ACHN (cell line): ENCODE measurements at regions not wholly inside any gene's neighbourhood (a gene's known extent, or its start where the extent isn't known, plus 50 kb on each side); places are given as distances from the start of the nearest gene placed in this dataset.

ENCODE experiments used
- DNase-seq: peaks from one replicate; pipeline ENCODE4 v3.0.0-alpha.2; 2015
- in situ Hi-C: cut with HindIII; loops from 2 replicates; pipeline ENCODE4 v1.10.0; 2017; ENCODE audit warnings: low sequenced_read_pairs, low pct_ligation_motif_present, low pct_unique_long_range_greater_than_20kb

DNA sequence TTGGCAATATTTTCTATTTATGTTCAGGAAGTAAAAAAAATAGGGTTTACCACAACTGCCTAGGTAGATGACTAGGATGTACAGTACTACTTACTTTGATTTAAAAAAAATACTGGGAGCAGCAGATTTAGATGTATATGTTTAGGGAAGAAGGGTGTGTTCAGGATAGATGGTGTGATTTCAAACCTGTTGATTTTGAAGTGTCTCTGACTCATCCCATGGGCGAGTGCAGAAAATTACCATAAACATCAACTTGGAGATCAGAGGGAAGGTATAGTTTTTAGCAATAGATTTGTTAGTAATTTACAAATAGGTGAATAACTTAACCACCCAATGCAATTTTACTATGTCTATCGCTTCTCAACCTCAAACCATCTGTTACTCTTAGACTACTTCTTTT is 214.8 kb downstream of the NDFIP2 start:
- in situ Hi-C loops = no loop called here

DNA sequence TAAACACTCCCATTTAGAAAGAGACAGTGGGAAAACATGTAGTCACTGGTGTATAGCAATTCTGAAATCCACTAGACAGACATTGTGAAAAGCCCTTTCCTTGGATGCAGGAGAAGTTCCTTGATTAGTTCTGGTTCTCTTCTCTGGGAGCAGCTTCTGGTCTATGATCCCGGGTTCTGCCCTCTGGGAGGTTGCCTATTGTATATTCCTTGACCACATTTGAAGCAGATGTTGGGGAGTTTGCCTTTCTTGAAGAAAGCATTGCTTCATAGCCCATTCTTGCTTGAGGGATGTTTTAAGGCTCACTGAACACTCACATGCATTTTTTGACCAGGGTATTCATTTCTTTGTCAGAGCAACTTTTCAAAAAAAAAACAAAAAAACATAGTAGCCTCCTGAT is 211.9 kb downstream of the NDFIP2 start:
- no peak for DNase-seq
- in situ Hi-C loops = no loop called here

More for the DNA sequence above, 214.8 kb downstream of the NDFIP2 start:
- DNase-seq = no peak

DNA sequence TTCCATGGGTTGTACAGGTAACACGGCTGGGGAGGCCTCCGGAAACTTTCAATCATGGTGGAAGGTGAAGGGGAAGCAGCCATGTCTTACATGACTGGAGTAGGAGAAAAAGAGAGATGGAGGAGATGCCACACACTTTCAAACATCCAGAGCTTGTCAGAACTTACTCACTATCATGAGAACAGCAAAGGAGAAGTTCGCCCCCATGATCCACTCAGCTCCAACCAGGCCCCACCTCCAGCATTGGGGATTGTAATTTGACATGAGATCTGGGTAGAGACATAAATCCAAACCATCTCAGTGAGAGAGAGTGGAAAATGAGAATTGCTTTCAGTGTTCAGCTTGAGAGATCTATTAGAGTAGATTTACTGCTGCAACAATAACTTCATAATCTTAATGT is 210.9 kb downstream of the NDFIP2 start:
- in situ Hi-C loops = no loop called here
- DNase-seq = no peak

DNA sequence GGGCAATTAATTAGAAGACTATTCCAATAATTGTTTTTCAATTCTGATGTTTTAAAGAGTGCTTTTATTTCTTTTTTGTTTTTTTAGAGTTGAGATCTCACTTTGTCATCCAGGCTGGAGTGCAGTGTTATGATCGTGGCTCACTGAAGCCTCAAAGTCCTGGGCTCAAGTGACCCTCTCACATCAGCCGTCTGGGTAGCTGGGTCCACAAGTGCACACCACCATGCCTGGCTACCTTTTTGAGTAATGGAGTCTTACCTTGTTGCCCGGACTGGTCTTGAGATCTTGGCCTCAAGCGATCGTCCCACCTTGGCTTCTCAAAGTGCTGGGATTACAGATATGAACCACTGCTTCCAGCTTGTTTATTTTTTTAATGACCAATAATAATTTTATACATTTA is 207.8 kb downstream of the NDFIP2 start:
- no peak for DNase-seq
- in situ Hi-C loops = no loop called here

DNA sequence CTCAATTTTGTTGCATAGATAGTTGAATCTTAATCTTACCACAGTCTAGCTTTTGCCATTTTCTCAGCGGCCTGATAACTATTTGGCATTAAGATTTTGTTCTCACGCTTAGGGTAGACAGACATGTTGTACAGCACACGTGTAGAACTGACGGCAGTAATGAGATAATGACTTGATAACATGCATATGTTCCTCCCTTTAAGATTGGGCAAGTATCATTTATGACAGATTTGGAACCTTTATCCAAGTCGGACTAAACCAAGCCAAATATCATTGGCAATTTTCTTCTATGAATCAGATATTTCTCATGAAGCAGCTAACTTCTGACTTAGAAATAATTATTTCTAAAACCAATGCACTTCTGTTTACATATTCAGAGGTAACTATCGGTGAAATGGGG is 205.5 kb downstream of the NDFIP2 start:
- in situ Hi-C loops = no loop called here
- no peak for DNase-seq

DNA sequence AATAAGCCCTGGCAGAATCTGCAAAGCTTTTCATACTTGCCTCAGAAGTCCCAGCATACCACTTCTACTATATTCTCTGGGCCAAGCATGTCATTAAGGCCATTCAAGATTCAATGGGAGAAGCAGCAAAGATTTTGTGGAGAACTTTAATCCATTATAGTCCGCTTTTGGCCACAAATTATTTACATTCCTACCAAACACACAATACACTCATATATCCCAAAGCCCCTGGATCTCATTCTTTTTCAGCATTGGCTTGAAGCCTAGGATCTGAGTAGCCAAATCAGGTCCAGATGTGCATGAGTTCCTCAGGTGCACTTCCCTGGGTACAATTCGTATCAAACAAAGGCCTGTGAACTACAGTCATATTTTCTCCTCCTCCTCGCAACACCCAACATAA is 203.4 kb downstream of the NDFIP2 start:
- in situ Hi-C loops = no loop called here
- DNase-seq = no peak

DNA sequence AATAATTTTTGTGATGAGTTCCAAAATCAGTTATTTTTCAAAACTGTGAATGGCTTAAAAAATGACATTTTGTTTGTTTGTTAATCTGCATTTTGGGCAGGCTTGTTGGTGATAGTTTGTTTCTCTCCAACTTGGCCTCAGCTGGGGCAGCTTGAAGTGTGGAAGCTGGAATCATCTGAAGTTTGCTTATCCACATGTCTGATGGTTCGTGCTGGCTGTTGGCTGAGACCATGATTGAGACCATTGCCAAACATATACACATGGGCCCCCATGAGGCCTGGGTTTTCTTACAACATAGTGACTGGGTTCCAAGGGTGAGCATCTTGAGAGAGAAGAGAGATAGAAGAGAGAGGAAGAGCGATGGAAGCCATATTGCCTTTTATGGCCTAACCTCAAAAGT is 201.2 kb downstream of the NDFIP2 start:
- in situ Hi-C loops = no loop called here
- DNase-seq = no peak

DNA sequence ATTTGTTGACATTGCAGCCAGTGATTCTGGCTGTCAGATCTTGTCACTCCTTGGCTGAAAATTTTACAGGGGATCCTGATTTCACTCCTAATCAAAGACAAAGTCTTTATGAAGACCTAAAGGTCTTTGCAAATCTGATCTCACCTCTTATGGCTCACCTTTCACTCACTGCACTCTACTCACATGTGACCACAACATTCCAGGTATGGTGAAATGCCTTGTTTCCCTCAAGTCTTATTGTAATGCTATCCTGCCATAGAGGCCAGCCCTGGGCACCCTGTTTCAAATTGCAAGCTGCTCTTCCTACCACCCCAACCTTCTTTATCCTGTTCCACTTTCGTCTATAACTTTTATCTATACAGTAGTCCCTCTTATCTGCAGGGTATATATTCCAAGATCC is 200.1 kb downstream of the NDFIP2 start:
- in situ Hi-C loops = no loop called here
- no peak for DNase-seq

DNA sequence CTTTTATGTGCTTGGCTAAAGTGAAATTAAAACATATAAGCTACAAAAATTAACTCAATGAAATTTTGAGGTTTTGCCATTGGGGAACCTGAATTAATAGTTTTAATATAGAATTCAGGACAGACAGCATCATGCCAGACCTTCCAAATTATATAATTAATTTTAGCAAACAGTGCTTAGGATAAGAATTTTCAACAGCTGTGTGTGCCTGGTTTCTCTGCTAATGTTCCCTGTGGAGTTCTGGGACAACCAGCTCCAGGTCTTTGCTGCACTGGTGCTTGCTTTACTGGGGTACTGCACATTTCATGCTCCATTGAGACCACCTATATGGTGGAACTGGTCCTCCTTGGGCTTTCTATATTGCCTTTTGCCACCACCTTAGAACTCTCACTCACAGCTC is 199.5 kb downstream of the NDFIP2 start:
- no peak for DNase-seq
- in situ Hi-C loops = no loop called here

DNA sequence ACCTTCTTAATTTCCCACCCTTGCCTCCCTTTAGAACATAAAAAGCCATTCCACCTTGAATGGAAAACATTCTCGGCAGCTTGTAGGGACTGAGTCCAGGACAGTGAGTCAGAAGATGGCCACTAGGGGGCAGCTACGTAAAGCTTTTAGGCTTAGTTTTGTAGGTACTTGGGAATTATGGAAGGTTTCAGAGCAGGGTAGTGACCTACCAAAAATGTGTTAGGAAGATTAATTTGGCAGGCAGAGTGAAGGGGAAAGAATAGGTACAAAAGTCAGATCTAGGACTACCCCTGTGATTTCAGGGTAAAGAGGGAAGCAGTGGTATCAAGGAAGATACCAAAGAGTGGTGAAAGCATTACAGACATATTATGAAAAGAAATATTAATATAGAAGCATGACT is 198.4 kb downstream of the NDFIP2 start:
- DNase-seq = peak; percentile 73
- in situ Hi-C loops = no loop called here

DNA sequence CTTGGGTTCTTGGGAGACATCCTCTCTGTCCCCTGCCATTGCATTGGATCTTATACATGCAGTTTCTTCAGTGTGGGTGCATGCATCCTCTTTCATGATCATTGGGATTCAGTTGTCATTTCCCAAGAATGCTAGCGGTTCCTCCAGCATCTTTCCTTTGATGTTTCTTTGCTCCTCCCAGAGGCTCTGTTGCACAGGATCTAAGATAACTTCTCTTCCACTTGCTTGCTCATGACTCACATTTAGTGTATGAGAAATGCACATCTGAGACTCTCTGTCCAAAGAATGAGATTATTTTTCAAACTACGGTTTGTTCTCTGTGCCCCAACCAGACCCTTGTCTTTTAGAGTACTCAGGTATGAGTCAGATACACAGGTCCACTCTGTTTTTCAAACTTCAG is 197.1 kb downstream of the NDFIP2 start:
- in situ Hi-C loops = no loop called here

DNA sequence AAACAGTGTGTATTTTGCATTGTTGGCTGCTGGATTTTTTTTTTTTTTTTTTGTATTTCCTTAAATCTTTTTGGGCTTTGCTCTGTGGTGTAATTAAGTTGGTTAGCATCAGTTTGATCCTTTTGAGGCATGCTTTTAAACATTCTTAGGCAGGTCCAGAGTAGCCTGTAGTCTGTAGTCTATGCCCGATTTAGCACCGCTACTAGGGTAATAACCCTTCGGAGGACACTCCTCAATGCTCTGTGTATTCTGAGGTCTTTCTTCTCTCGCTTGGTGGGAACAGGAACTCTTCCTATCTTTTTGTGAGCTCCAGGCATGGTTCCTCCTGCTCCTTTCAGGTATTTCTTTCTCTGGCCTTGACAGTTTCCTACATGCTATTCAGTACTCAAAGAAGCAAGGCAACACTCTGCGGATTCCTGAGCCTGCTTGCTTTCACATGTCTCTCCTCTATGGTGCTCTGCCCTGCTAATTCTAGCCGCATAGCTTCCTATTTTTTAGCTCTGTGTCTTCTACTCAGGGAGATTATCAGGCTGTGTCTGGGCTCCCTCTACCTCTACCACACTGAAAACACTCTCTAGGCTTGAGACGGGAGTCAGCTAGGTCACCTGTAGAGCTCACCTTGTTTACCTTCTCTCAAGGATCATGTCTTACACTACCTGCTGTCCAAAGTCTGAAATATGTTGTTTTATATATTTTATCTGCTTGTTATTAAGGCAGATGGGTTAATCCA is 195.1 kb downstream of the NDFIP2 start:
- in situ Hi-C loops = no loop called here
- no peak for DNase-seq

More for the DNA sequence above, 197.1 kb downstream of the NDFIP2 start:
- DNase-seq = no peak

DNA sequence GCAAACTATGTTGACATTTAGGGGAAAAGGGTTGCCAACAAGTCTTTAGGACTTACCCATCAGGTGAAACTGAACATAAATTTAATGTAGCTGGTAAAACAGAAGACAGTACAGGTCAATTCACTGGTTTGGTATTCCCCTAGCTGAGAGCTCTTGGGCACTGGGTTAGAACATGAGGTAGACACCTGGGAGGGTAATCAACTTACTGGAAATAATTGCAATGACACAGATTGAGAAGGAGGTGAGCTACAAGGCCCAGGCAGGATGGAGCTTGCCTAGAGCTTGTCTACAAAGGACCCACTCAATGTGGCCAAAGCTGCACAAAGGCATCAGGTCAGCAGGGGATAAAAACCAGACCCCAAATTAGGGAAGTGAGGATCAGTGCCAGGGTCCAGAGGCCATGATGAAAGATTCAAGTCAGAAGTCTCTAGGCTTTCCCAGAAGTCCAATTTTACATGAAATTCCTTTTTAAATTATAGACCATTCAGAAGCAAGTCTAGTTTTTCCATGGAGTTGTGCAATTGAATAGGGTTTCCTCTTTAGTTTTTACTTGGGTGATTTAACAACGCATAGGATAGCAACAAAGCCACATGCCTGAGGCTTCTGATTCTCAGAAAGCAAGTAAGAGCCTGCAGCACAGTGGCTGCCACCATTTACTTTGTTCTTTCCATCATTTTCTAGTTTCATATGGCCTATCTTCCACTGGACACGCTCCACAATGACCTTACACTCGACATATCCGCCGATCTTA is 194.0 kb downstream of the NDFIP2 start:
- DNase-seq = no peak

DNA sequence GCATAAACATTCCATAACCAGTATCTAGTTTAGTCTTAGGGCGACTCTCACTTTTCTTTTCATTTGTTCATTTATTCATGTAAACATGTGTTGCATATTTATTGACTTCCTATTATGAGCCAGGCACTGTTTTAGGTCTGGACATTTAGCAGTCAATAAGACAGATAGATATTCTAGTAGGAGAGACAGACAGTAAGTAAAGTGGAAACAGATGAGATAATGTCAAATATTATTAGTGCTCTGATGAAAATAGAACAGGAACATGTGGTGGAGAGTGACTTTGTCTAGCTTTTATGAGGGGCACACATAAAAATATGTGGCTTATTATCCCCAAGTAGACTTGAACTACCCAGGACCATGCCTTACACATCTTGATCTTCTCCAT is 193.0 kb downstream of the NDFIP2 start:
- in situ Hi-C loops = no loop called here
- no peak for DNase-seq

More for the DNA sequence above, 194.0 kb downstream of the NDFIP2 start:
- in situ Hi-C loops = no loop called here

DNA sequence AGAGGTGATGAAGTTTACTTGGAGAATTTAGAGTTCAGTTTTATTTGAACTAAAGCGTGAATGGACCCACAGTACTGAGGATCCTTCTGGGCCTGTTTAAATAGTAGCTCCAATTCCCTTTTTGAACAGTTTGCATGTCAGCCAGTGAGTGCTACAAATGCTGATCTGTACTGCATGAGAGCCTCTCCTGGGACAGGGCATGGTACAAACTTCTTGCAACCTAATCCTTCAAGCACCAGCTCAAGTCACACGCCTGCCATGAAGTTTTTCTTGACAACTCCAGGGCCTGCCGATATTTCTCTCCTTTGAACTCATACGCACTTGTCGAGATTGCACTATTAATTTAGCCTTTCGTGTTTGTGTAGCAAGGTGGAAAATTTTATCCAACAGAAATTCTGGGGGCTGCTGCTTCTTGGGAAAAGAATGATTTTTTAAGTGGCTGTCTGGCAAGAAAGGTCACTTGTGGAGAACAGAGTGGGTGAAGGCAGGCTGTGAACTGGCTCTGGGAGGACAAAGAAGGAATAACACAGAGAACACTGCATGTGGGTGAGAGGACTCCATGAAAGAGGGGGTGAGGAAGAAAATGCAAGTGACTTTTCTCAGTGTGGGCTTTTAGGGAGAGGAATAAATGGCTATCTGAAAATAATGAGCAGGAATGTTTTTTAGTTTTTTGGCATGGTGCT is 192.5 kb downstream of the NDFIP2 start:
- in situ Hi-C loops = no loop called here
- no peak for DNase-seq

DNA sequence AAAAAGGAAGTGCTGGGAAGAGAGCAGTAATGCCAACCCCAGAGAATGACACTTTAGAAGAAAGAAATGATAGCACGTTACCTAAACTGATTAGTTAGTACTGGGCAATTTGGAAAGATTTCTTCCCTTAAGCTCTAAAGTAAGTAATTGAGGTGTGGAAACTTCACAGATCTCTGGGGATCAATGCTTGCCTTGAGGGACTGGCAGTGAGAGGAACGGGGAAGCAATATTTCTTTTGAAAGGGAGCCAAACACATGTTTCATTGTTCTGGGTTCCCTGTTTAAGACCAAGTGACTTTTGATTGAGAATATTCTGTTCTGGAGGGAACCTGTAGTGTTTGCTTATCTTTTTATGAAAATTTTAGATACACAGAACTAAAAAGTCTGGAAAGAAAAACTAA is 190.5 kb downstream of the NDFIP2 start:
- DNase-seq = no peak
- in situ Hi-C loops = no loop called here

DNA sequence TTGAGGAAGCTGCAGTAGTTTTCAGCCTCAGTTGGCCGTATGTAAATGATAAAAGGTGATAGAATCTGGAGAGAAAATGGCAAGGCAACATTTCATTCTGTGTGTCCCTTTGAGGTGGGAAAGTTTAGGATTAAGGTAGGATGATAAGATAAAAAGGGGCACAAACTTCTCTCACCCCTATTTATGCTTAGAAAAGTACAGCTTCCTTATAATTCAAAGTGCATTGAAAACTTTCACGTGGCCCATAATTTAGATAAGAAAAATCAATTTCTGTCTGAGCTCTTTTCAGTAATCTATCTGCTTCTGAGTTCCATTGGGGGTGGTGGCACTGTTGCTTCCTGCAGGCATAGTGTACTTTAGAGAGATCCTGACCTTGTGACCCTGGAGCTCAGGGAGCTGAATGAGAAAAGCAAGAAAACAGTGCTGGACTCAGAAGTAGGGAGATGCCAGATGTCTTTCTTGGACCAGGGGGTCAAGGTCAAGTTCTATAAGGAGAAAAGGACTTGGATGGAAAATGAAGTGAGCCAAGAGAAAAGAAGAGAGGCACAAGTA is 187.3 kb downstream of the NDFIP2 start:
- in situ Hi-C loops = no loop called here
- no peak for DNase-seq

DNA sequence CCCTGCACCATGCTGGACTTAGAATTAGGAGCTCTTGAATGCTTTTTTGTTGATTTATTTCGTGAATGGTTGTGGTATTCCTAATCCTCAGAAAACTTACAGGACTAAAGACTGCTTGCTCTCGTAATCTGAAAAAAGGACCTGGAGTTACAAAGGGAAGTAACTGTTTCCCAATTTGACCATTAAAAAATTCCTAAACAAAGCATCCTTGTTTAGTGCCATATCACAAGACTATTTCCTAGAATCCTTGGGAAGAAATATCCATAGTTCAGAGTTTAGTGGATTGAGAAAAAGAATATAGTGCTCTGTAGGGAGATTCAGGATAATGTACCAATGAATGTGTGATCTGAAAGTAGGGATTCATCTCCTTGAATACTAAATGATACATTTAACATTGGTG is 186.8 kb downstream of the NDFIP2 start:
- in situ Hi-C loops = no loop called here
- no peak for DNase-seq

DNA sequence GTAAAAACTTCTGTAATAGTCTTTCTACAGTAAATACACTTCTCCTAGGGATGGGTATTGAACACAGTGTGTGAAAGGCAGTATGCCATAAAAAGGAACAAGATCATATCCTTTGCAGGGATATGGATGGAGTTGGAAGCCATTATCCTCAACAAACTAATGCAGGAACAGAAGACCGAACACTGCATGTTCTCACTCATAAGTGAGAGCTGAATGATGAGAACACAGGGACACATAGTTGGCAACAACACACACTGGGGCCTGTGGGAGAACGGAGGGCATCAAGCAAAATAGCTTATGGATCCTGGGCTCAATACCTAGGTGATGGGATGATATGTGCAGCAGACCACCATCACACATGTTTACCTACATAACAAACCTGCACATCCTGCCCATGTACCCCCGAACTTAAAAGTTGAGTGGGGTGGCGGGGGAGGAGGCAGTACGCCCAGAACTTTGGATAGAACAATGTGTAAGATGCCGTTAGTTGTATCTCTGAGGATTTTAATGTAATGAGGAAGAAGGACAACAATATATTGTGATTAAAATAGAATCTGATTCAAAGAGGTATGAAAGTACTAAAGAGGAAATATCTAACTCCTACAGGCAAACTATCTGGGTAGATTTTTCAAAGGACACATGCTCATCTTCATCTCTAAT is 183.2 kb downstream of the NDFIP2 start:
- no peak for DNase-seq
- in situ Hi-C loops = no loop called here
